ENCODE measurements at regions not wholly inside any gene's neighbourhood (a gene's known extent, or its start where the extent isn't known, plus 50 kb on each side); places are given as distances from the start of the nearest gene placed in this dataset.

DNA sequence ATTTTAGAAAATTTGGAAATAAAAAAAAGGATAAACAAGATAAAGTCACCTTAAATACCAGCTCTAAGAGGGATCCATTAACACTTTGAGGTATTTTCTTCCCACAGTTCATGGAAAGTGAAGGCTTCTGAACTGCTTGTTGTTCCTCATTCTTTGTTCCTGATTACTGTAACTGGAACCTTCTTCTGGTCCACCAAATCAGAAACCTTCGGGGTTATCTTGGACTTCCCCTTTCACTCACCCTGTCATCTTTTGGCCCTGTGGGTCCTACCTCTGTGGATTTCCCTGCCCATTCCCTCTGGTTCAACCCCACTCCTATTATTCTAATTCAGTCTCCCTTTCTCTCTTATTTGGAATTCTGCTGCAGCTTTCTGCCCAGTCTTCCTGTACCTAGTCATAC is 116.5 kb upstream of the PRPS1L1 start:
- TF ChIP-seq, protein P1, sequence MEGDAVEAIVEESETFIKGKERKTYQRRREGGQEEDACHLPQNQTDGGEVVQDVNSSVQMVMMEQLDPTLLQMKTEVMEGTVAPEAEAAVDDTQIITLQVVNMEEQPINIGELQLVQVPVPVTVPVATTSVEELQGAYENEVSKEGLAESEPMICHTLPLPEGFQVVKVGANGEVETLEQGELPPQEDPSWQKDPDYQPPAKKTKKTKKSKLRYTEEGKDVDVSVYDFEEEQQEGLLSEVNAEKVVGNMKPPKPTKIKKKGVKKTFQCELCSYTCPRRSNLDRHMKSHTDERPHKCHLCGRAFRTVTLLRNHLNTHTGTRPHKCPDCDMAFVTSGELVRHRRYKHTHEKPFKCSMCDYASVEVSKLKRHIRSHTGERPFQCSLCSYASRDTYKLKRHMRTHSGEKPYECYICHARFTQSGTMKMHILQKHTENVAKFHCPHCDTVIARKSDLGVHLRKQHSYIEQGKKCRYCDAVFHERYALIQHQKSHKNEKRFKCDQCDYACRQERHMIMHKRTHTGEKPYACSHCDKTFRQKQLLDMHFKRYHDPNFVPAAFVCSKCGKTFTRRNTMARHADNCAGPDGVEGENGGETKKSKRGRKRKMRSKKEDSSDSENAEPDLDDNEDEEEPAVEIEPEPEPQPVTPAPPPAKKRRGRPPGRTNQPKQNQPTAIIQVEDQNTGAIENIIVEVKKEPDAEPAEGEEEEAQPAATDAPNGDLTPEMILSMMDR (IDR thresholded peaks at IDR 0.05) = no peak
- TF ChIP-seq POLR2A (IDR thresholded peaks at IDR 0.05) = no peak

Measured in right lobe of liver (tissue), 4 donors.